Testis (tissue), 2 donors: ENCODE measurements at regions not wholly inside any gene's neighbourhood (a gene's known extent, or its start where the extent isn't known, plus 50 kb on each side); places are given as distances from the start of the nearest gene placed in this dataset.

Experiments used
- POLR2A ChIP-seq: fragments of 450-650 bp; IDR thresholded peaks from one replicate; pipeline ENCODE4 v1.6.1; 2017; ENCODE audit warnings: antibody characterized with exemption, mild to moderate bottlenecking, moderate library complexity
- TF ChIP-seq, protein P1 (sequence below), 3 experiments: fragments of 450-650 bp in 2 of 3; fragments of 200-600 bp in 1 of 3; sonication (generic) in 1 of 3; IDR thresholded peaks; one replicate each; pipeline ENCODE4 v1.5.1; 2016 to 2019; ENCODE audit warnings: antibody characterized with exemption in 3 of 3, mild to moderate bottlenecking in 2 of 3, moderate library complexity in 1 of 3

DNA sequence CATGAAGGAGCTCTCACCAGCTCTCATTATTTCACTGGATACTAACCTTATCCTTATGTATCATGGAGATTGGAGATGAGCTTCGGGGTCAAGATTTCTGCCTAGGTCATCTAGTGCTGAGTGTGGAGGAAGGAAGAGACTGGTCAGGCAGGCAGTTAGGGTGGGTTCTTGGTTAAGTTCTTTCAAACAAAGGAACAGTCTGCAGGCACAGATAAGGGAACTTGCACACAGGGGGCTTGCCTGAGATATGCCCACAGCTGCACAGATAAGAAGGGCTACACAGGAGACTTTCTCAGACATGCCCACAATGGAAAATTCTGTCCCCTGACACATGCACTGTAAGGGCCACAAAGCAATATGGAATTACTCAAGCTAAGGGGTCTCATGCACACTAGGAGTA lies 904.1 kb downstream of the NLGN4X start:
- no peak for TF ChIP-seq POLR2A
- TF ChIP-seq, protein P1, sequence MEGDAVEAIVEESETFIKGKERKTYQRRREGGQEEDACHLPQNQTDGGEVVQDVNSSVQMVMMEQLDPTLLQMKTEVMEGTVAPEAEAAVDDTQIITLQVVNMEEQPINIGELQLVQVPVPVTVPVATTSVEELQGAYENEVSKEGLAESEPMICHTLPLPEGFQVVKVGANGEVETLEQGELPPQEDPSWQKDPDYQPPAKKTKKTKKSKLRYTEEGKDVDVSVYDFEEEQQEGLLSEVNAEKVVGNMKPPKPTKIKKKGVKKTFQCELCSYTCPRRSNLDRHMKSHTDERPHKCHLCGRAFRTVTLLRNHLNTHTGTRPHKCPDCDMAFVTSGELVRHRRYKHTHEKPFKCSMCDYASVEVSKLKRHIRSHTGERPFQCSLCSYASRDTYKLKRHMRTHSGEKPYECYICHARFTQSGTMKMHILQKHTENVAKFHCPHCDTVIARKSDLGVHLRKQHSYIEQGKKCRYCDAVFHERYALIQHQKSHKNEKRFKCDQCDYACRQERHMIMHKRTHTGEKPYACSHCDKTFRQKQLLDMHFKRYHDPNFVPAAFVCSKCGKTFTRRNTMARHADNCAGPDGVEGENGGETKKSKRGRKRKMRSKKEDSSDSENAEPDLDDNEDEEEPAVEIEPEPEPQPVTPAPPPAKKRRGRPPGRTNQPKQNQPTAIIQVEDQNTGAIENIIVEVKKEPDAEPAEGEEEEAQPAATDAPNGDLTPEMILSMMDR (IDR thresholded peaks at IDR 0.05), result no peak
